ENCODE measurements at regions not wholly inside any gene's neighbourhood (a gene's known extent, or its start where the extent isn't known, plus 50 kb on each side); places are given as distances from the start of the nearest gene placed in this dataset.

DNA sequence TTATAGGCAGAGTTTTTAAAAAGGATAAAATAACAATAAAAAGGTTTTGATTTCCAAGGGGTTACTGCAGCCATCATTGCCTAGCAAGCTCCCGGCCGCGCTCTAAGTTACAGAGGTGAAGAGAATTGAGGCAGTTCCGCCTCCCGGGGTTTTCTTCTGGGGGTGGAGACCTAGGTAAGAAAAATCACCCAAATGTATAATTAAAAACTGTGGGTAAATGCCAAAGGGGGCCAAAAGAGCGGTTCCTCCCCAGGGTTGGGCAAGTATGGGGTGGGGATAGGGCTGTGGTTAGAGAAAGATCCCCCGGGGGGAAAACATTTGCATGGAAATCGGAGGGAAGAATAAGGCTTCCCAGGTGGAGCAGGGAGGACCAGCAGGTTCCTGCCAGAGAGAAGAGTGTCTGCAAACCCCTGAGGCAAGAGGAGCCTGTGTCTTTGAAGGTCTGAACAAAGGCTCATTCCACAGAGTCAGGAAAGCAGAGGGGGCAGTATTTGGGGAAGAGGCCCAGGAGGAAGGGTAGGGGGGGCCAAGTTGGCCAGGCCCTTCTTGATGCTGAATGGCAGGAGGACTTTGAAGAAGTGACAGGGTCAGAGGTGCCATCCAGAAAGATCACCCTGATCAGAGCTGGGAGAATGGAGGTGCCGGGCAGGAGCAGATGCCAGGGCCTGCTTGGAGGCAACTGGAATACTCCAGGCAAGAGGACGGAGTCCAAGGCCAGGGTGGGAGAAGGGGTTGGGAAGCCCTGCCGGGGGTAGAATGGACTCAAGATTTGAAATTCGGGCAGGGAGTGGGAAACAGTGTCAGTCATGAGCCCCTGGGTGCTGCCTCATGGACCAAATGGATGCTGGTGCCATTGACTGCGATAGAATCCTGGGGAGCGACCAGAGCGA lies 152.9 kb upstream of the RGMA start:
- POLR2A ChIA-PET: no interaction called here
- Mint-ChIP-seq H3K27me3 (ENCODE audit: low read depth) (peaks cover 25% of the 10 kb centered on the region), H3K4me1 (peaks cover 16% of the 10 kb centered on the region), H3K36me3 (no peaks in the 10 kb centered on the region), H3K4me3 (peak overlapping the region; percentile 35), H3K9me3 (peaks cover 6% of the 10 kb centered on the region; the same call in 1 of the 2 replicates), H3K27ac (no peak overlapping the region)
- CTCF ChIA-PET: interaction anchor here (0.8 kb wide), 2 partner anchors 38 to 154 kb away, joined by 4 read pairs; no protein-coding TSS in a partner anchor
- DNase-seq (ENCODE audit: low spot score) (peak; percentile 62), ATAC-seq (peak; percentile 92)
- TF ChIP-seq ZNF423 (CRISPR knock-in tag; IDR thresholded peaks at IDR 0.05): peak; percentile 96
- TF ChIP-seq IRF2 (CRISPR knock-in tag; IDR thresholded peaks at IDR 0.05; ENCODE audit: borderline replicate concordance, low read depth): no peak
- 0 out of 2 replicates have a peak, but pooled peaks have one; percentile 42 for TF ChIP-seq TEAD1 (CRISPR knock-in tag; IDR thresholded peaks at IDR 0.05)
- TF ChIP-seq ZNF263 (CRISPR knock-in tag; IDR thresholded peaks at IDR 0.05; ENCODE audit: low read depth): peak; percentile 83; the same call in 1 of the 2 replicates
- TF ChIP-seq NR1H2 (CRISPR knock-in tag; IDR thresholded peaks at IDR 0.05): no peak
- TF ChIP-seq, protein P1, sequence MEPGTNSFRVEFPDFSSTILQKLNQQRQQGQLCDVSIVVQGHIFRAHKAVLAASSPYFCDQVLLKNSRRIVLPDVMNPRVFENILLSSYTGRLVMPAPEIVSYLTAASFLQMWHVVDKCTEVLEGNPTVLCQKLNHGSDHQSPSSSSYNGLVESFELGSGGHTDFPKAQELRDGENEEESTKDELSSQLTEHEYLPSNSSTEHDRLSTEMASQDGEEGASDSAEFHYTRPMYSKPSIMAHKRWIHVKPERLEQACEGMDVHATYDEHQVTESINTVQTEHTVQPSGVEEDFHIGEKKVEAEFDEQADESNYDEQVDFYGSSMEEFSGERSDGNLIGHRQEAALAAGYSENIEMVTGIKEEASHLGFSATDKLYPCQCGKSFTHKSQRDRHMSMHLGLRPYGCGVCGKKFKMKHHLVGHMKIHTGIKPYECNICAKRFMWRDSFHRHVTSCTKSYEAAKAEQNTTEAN (CRISPR knock-in tag; IDR thresholded peaks at IDR 0.05): 0 out of 2 replicates have a peak, but pooled peaks have one; percentile 51
- TF ChIP-seq, protein P2, sequence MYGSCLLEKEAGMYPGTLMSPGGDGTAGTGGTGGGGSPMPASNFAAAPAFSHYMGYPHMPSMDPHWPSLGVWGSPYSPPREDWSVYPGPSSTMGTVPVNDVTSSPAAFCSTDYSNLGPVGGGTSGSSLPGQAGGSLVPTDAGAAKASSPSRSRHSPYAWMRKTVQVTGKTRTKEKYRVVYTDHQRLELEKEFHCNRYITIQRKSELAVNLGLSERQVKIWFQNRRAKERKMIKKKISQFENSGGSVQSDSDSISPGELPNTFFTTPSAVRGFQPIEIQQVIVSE (CRISPR knock-in tag; IDR thresholded peaks at IDR 0.05; ENCODE audit: borderline replicate concordance): no peak
- no peak for TF ChIP-seq GABPB1 (CRISPR knock-in tag; IDR thresholded peaks at IDR 0.05)
- TF ChIP-seq SP1 (CRISPR knock-in tag; conservative IDR thresholded peaks at IDR 0.05): 0 out of 2 replicates have a peak, but pooled peaks have one; percentile 33
- no peak for TF ChIP-seq CTCF (IDR thresholded peaks at IDR 0.05)

- H3K4me1 Mint-ChIP-seq: peaks cover 31% of the 10 kb centered on the region
- peaks cover 6% of the 10 kb centered on the region; the same call in 1 of the 2 replicates for H3K9me3 Mint-ChIP-seq
- no peak overlapping the region for H3K27ac Mint-ChIP-seq
- CTCF ChIA-PET: no interaction called here
- no peak for TF ChIP-seq TEAD4 (CRISPR knock-in tag; IDR thresholded peaks at IDR 0.05)
- TF ChIP-seq ZNF671 (CRISPR knock-in tag; IDR thresholded peaks at IDR 0.05): no peak
- TF ChIP-seq CBFB (CRISPR knock-in tag; IDR thresholded peaks at IDR 0.05; ENCODE audit: low read depth): no peak
- no peak for TF ChIP-seq SP1 (CRISPR knock-in tag; conservative IDR thresholded peaks at IDR 0.05)
- TF ChIP-seq FOXP1 (CRISPR knock-in tag; IDR thresholded peaks at IDR 0.05; ENCODE audit: borderline replicate concordance): no peak
- no peak for TF ChIP-seq EMX1 (CRISPR knock-in tag; IDR thresholded peaks at IDR 0.05)
- ATAC-seq: no peak
- peaks cover 6% of the 10 kb centered on the region for H3K27me3 Mint-ChIP-seq (ENCODE audit: low read depth)
- DNase-seq (ENCODE audit: low spot score): no peak
- POLR2A ChIA-PET: no interaction called here
- no peaks in the 10 kb centered on the region for H3K36me3 Mint-ChIP-seq
- no peak overlapping the region for H3K4me3 Mint-ChIP-seq
Observed at GRCh38 chr15:93239993-93240392, 151.0 kb upstream of the RGMA start.

- ATAC-seq (no peak), DNase-seq (ENCODE audit: low spot score) (no peak)
- peaks cover 2% of the 10 kb centered on the region for H3K27me3 Mint-ChIP-seq (ENCODE audit: low read depth)
- peaks cover 32% of the 10 kb centered on the region for H3K4me1 Mint-ChIP-seq
- no peak overlapping the region for H3K27ac Mint-ChIP-seq
- peaks cover 6% of the 10 kb centered on the region; the same call in 1 of the 2 replicates for H3K9me3 Mint-ChIP-seq
- CTCF ChIA-PET: no interaction called here
- POLR2A ChIA-PET: no interaction called here
- H3K36me3 Mint-ChIP-seq: no peaks in the 10 kb centered on the region
- no peak overlapping the region for H3K4me3 Mint-ChIP-seq
- no peak for TF ChIP-seq ZNF423 (CRISPR knock-in tag; IDR thresholded peaks at IDR 0.05)
- TF ChIP-seq IRF2 (CRISPR knock-in tag; IDR thresholded peaks at IDR 0.05; ENCODE audit: borderline replicate concordance, low read depth): no peak
- TF ChIP-seq ZMAT4 (CRISPR knock-in tag; IDR thresholded peaks at IDR 0.05): no peak
- TF ChIP-seq ZNF219 (CRISPR knock-in tag; IDR thresholded peaks at IDR 0.05; ENCODE audit: borderline replicate concordance): no peak
- no peak for TF ChIP-seq ATF3 (CRISPR knock-in tag; conservative IDR thresholded peaks at IDR 0.05)
- no peak for TF ChIP-seq OVOL2 (CRISPR knock-in tag; IDR thresholded peaks at IDR 0.05; ENCODE audit: borderline replicate concordance)
- no peak for TF ChIP-seq ATF1 (CRISPR knock-in tag; IDR thresholded peaks at IDR 0.05)
- TF ChIP-seq KAT7 (CRISPR knock-in tag; IDR thresholded peaks at IDR 0.05; ENCODE audit: borderline replicate concordance): no peak
- no peak for TF ChIP-seq PRDM15 (CRISPR knock-in tag; IDR thresholded peaks at IDR 0.05)
Observed at GRCh38 chr15:93239591-93239990, 150.6 kb upstream of the RGMA start.
